ENCODE measurements at regions not wholly inside any gene's neighbourhood (a gene's known extent, or its start where the extent isn't known, plus 50 kb on each side); places are given as distances from the start of the nearest gene placed in this dataset.
"Not testable (repeated sequence)": the region's sequence is repeated elsewhere in the genome, so short reads cannot be mapped to it uniquely, and the experiment has no call there.

DNA sequence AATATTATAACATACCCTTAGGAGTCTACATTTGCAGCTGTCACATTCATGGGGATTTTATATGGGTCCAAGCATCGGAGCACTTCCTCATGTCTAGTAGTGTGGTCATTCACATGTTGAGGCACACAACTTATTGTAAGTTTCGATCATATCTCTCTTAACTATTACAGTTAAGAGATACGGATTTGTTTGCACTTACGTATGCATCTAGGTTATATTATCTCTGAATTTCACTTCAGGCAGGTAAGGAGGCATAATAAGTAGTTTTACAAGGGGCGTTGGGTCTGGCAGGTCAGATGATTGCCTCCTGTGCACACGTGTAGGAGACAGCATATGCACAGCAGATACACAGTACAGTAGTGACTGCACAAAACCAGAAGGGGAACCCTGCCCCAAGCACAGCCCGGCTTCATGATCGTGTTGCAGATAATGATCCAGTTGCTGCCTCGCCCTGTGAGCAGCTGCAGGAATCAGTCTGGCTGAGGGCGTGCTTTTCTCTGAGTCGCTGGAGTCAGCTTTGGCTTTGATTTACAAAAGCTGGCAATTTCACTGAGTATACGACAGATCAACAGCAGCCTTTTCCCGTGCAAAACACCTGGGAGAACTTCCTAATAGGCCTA lies 302.9 kb upstream of the GATB start:
- DNase-seq (ENCODE audit: low spot score) = no peak

DNA sequence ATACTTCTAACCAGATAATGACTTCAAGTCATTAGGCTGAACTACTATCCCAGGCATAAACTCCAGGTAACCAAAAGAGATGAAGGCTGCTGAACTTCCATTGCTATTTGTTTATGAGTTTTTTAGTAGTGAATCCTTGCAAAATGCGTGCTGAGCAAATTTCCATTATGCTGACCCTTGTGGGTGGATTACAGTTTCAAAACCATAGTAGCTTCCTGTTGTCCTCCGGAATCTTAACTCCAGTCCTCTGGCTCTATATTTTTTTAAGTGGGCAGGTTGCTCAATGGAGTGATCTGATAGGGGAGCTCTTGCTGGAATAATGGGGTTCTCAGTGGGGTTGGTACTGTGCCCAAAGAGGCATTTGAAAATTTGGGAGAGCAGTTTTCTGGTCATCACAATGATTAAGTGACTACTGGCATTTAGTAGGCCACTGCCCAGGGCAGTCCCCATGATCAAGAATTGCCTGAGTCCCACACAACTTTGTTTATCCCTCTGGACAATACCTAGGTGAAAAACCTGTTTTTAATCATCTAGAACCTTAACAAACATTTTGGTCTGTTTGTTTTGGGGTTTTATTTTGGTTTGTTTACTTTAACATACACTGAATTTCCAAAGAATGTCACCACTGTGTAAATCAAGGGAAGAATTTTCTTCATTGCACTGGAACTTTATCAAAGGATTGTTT lies 302.3 kb upstream of the GATB start:
- no peak for DNase-seq (ENCODE audit: low spot score)

DNA sequence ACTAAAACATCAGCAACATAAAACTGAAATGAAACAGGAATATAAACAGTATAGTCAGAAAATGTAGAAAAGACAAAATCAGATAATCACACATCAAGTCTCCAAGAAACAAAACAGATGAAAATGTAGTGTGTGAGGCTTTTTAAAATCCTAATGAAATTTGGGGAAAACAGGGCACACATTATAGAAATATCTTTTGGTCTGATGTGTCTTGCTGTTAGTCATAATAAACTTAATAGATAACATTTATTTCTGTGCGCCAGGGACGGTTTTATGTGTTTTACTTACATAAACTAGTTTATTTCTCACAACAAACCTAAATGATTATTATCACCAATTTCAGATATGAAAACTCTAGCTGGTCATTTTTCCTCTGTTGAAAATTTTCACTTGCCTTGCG lies 293.9 kb upstream of the GATB start:
- no peak for DNase-seq (ENCODE audit: low spot score)

DNA sequence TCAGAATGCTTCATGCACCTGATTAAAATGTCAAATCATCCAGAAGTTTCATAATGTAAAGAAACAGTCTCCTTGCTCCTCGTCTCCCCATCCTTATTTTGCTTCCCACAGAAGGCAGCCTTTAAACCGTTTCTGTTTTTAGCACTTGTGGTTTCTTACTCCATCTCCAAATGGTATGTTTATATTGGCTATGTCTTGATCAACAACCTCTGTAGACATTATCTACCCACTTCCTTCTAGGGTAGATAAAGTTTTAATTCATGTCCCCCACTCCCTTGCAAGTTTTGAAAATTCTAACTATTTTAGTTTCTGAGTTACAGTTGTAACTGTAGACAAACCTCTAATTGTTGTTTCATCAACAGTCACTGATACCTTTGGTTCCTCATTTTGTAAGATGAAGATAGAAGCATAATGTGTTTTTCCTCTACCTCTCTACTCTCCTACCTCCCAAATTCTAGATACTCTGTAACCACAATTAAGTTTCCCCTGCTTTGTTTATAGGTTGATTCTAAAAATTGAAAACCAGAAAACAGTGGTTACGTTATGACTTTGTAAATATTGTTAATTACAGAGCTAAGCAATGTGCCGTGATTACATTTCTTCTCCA lies 291.7 kb upstream of the GATB start:
- DNase-seq (ENCODE audit: low spot score) = peak; percentile 69

DNA sequence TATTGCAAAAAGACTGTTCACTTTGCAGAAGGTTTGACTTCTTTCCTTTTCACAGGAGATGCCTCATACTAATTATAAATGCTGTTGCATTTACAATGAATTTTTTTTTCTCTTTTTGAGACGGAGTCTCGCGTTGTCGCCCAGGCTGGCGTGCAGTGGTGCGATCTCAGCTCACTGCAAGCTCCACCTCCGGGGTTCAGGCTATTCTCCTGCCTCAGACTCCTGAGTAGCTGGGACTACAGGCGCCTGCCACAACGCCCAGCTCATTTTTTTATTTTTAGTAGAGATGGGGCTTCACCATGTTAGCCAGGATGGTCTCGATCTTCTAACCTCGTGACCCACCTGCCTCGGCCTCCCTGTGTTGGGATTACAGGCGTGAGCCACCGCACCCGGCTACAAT lies 290.5 kb upstream of the GATB start:
- DNase-seq (ENCODE audit: low spot score) = not testable (repeated sequence)

DNA sequence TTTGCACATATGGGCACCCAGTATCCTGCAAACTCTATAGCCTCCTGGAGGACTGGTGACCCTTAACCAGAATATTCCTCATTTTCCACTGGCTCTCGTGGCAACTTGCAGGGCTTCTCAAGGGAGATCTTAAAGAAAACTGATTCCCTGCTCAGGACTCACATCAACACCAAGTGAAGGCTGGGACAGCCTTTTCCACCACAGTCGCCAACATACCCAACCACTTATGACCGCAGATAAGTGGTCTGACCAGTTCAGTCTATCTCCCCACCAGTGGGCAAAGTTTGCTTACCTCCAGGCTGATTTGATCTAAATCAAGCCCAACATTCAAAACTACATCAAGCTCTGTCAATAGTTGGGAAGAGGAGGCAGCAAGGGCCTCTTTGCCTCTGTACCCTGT lies 289.3 kb upstream of the GATB start:
- DNase-seq (ENCODE audit: low spot score) = no peak

DNA sequence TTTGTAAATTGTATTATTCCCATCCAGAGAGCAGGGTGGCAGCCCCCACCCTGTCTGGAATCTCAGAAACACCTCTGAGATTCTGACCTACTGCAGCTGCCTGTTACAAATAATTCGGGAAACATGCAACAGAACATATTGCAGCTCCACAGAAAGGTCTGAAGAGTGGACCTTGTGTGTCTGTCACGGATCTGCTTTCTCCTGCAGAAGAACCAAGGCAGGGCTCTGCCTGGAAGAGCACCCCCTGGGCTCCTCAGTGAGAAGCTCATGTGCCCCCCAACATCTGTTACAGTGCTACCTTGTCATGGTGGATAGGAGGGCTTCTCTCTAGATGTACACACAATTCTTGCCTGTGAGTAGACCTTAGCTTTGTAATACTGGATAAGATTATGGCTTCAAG lies 286.6 kb upstream of the GATB start:
- DNase-seq (ENCODE audit: low spot score) = no peak

DNA sequence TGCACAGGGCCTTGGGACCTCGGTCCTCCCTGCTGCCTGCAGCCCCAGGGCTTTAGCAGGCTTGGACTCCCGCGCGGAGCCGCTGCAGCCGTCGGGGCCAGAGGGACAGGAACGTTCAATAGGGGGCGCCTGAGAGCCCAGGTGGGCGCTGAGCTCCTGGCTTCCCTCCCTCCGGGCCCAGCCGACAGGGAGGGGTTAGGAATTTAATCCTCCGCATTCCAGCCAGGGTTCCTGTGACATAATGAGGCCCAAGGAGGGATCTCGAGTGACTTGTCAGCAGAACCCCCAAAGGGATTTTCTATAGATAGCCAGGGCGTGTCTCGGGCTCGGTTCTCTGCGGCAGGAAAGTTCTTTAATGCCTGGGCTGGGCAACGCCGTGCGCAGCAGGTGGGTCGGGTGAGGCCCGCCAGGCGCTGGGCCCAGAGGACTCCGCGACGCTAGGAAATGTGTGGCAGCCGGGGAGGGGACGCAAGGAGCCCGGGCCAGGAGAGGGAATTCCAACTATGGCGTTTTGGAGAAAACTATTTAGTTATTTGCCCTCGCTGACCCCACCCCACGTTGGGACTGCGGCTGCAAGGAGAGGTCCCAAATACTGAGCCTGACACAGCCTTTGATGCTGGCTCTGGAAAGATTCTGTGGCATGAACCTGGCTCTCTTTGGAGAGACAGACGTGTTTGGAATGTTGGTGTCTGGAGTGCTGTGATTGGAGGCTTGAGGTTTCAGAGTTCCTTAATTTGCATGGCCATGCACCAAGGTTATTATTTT lies 285.2 kb upstream of the GATB start:
- no peak for DNase-seq (ENCODE audit: low spot score)

DNA sequence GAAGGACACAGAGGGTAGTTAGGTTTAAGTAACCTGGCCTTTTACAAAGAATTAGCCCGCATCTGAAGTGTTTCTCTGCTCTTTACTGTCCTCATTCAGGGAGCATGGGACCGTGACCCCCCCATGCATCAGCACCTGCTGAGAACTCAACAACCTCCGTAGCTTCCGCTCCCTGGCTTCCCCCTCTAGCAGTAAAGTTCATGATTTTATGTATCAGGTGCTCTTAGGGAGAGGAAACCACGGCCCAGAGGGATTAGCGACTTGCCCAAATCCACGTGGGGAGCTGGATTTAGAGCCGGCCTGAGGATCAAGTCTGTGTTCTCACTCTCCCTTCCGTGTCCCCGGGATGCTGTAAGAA lies 284.6 kb upstream of the GATB start:
- no peak for DNase-seq (ENCODE audit: low spot score)

DNA sequence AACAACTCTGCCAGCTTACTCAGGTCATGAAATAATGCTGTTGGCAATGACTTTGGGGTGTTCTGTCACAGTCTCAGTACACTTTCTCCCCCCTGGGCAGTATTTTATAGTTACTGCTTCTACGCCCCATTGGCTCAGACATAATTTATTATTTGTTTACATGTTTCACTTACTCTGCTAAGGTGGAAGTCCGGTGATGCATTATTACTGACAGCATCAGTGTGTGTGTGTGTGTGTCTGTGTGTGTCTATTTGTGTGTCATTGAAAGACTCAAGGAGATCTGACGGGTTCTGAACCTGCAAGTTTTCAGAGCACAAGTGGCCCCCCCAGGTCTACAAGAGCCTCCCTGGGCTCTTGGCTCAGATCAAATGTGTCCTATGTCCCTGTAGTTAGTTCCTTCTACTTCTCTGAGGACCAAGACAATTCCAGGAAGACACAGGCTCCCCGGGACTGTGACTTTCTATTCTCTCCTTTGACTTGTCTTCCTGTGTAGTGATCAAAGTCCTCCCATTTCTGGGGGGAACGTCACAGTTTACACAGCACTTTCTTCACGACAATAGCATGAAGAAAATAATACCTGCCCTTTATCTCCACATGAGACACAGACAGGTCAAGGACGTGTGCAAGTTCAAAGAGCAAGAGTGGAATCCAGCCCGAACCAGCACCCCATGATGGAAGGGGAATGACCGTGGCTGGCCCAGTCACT lies 283.7 kb upstream of the GATB start:
- DNase-seq (ENCODE audit: low spot score) = no peak

DNA sequence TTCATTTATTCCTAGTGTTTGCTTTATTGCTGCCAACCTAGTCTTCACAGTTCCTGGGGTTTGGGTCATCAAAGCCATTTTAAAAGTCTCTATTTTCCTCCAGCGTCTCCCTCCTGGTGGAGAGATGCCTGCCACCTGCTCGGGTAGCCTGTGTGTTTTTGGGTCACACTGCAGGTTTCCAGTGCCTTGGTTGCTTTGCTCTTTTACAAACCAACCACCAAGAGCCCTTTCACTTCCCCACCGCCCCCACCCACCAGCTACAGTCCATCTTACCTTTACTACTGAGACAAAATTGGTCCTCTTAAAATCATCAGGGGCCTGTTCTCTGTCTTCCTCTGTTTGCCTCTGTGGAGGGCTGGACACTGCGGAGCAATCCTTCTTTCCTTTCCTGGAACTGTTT lies 280.5 kb upstream of the GATB start:
- DNase-seq (ENCODE audit: low spot score) = no peak

DNA sequence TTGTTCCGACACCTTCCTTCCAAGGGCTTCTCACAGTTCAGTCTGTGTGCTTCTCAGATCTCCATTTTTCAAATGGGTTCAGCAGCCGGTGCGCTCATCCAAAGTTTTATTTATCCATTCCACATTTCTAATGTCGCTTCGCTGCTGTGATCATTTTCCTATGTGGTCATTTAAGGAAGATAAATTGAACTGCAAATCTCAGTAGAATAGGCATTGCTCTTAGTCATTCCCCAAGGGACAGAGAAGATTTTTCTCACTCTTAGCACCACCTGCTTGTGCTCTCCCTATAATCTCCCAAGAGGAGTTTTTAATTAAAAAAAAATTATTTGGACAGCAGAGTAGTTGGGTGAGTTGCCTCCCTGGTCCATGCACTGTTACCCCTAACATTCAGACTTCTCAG lies 278.9 kb upstream of the GATB start:
- no peak for DNase-seq (ENCODE audit: low spot score)

DNA sequence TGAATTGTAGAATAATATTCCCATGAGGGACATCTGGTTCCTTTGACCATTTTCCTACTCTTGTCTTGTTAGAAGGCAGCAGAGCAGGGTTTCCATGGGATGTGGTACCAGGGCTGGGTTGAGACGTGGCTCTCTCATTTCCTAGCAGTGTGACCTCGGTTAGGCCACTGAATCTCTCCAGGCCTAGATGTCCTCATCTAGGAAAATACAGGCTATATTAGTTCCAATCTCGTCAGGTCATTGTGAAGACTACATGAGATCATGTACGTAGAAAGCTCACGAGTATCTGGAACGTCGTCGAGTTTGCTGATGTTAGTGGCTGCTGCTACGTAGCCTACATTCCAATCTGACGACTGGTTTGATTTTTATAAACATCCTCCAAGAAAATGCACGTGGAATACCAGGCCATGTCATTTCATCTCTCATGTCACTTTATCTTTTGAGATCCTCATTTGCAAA lies 278.2 kb upstream of the GATB start:
- DNase-seq (ENCODE audit: low spot score) = peak; percentile 74

DNA sequence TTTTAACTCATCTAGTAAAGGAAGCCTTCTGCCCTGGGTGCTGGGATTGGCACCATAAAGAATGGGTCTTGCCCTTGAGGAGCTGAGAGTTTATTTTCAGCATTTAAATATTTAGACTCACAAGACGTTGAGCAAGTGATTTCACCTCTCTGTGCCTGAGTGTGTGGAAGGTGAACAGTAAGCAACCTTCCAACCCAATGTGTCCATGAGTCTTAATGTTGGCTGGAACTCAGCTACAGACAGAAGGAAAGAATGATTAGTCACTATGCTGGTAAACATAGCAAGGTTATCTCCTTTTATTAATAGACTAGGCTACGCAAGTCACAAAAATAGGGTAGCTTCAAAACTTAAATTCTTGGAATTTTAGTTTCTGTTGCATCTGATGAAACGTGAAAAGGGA lies 277.4 kb upstream of the GATB start:
- DNase-seq (ENCODE audit: low spot score) = no peak

DNA sequence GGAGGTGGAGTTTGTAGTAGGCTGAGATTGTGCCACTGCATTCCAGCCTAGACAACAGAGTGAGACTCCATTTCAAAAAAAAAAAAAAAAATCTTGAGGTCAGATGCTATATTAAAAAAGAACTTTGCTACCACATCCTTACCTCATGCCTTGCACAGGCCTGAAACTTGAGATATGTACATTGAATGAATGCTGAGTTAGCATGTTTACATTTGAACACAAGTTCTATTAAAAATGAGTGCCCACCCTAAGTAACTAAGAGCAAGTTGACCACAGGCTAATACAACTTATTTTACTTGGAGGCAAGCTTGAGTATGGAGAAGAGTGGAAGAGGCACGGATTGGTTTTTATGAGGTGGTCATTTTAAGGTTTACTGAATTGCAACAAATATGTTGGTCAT lies 276.6 kb upstream of the GATB start:
- DNase-seq (ENCODE audit: low spot score) = no peak

DNA sequence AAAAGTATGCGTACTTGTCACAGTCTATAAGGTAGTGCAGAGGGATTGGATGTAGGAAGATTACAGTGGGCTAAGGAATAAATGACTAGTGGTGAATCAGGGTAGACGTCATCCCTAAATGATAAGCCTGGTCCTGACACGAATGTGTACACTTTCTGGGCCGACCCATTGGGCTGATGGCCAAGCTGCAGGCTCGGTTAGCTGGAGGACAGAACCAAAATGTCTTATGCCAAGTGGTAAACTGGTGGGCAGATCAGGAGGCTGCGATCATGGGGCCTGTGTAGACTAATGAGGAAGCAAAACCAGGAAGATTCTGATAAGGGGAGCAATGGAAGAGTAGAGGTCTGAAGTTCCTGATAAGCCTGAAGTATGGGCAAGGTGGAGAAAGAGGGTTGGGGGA lies 272.8 kb upstream of the GATB start:
- no peak for DNase-seq (ENCODE audit: low spot score)

DNA sequence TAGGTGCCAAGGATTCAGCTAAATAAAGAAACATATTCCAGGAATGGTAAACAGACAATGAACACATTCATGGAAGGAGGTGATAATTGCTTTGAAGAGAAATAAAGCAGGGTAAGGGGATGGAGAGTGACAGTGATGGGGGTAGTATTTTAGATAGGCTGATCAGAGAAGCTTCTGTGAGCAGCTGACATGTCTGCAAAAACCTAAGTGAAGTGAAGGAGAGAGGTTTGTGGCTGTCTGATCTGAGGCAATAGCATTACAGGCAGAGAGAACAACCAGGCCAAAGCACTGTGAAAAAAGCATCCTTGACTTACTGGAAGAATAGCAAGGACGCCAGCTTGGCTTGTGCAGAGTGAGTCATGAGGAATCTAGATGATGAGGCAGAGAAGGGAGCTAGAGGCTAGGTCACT lies 271.9 kb upstream of the GATB start:
- no peak for DNase-seq (ENCODE audit: low spot score)

DNA sequence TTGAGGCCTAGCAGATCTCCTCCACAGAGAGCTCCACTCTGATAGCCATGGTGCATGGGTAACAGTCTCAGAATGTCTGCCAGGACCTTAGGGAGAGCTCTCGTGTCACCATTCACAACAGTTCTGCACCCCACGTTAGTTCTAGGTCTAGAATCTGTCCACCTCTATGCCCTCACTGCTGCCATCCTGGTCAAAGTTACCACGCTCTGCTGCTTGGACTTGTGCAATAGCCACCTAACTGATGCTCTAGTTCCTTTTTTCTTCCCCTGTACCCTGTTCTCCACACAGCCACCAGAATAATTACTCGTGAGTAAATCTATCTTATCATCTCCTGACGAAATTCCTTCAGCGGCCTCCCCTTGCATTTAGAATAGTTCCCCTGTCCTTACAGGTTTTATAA lies 268.8 kb upstream of the GATB start:
- no peak for DNase-seq (ENCODE audit: low spot score)

DNA sequence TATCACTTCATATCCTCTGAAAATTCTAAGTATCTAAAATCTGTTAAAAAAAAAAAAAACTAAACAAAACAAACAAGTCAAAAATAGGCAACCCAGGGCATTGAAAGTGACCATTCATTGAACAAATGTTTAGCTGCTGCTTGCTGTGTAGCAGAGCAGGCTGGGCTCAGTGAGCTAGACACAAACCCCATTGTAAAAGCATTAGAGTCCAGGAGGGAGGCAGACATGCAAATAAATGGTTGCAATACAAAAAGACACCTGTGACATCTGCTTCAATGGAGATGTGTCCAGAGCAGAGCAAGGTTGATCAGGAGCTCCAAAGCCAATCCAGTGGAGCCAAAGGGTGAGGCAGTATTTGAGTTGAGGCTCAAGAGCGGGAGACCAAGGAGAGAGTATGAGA lies 267.3 kb upstream of the GATB start:
- DNase-seq (ENCODE audit: low spot score) = no peak

DNA sequence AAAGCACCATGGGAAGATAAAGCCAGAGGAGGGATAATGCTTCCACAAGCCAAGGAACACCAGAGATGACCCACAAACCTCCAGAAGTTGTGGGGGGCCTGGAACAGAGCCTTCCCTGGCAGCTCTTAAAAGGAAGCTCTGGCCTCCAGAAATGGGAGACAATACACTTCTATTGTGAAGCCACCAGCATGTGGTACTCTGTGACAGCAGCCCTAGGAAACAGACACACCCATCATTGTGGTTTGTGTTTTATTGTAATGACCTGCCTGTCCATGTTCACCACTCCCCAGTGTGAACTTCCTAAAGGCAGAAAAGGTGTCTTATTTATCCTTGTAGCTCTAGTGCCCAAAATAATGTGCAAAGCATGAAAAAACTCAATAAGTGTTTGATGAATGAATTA lies 264.1 kb upstream of the GATB start:
- DNase-seq (ENCODE audit: low spot score) = no peak

DNA sequence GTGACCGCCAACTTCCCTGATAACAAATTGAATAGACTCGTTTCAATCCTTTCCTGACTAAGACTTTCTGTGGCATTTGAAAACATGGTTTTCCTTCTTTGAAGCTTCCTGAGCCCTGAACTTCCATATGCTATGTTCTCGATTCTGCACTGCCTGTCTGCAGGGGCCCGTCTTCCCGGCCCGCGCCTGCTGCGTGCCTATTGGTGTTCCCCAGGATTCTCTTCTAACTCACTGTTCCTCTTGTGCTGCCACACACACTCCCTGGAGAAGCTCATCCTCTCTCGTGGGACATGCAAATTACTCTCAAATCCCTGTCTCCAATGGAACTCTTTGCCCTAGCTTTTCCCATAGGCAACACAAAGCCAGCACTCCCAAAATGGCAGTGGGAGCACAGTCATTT lies 262.9 kb upstream of the GATB start:
- DNase-seq (ENCODE audit: low spot score) = no peak

DNA sequence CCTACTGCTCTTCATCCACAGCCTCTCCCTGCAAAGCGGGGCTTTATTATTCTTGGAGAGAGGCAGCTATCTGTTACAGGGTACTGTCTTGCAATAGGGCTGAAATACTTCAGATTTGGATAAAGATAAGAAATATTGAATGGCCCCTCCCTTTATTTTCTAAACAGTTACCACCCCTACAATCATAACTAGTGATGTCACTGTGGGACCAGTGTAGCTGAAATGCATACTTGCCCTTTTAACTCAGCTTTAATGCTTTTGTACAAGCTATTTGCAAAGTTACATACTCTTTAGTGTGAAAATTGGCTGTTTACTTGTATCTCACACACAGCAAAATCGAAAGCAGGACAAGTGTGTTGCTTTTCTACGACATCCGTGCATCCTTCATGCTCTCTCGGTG lies 261.7 kb upstream of the GATB start:
- no peak for DNase-seq (ENCODE audit: low spot score)
